ENCODE measurements at regions not wholly inside any gene's neighbourhood (a gene's known extent, or its start where the extent isn't known, plus 50 kb on each side); places are given as distances from the start of the nearest gene placed in this dataset.
"Not testable (repeated sequence)": the region's sequence is repeated elsewhere in the genome, so short reads cannot be mapped to it uniquely, and the experiment has no call there.

DNA sequence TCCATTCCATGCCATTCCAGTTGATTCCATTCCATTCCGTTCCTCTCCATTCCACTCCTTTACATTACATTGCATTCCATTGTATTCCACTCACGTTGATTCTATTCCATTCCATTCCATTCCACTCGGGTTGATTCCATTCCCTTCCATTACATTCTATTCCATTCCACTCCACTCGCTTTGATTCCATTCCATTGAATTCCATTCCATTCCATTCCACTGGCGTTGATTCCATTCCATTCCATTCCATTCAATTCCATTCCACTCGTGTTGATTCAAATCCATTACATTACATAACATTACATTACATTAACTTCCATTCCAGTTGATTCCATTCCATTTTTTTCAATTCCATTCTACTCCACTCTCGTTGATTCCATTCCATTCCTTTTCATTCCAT, 1142.8 kb downstream of the RPIA start:
- Histone ChIP-seq H3K14ac (replicated peaks; ENCODE audit: low read depth, low read length) (no peak overlapping the region), H3K36me3 (ENCODE audit: control insufficient read depth, insufficient read depth, low read length) (no peaks in the 10 kb centered on the region), H3K4me3 (ENCODE audit: insufficient read depth, low read depth, low read length) (no peak overlapping the region), H2BK15ac (ENCODE audit: low read depth, low read length) (no peak overlapping the region), H3K9me1 (ENCODE audit: insufficient read depth, low read length) (no peaks in the 10 kb centered on the region), H4K91ac (ENCODE audit: insufficient read depth, low read depth, low read length) (no peak overlapping the region), H2AK9ac (replicated peaks; ENCODE audit: low read depth, low read length, poor library complexity) (no peak overlapping the region), H3K4ac (ENCODE audit: low read depth, low read length) (no peak overlapping the region), H3K4me1 (ENCODE audit: control insufficient read depth, insufficient read depth, low read length) (no peaks in the 10 kb centered on the region), H3K56ac (ENCODE audit: extremely low read depth, insufficient read depth, low read length) (no peak overlapping the region), H2BK20ac (ENCODE audit: low read depth, low read length) (no peak overlapping the region), H3K27ac (ENCODE audit: insufficient read depth, low read length) (no peak overlapping the region), H4K8ac (ENCODE audit: low read depth in 2 of 2, low read length in 2 of 2) (no peak overlapping the region), H3K18ac (ENCODE audit: low read depth, low read length) (no peak overlapping the region), H4K20me1 (ENCODE audit: insufficient read depth, low read length) (no peaks in the 10 kb centered on the region), H2BK5ac (ENCODE audit: low read depth, low read length, poor library complexity, severe bottlenecking) (no peak overlapping the region), H2BK120ac (ENCODE audit: low read depth, low read length) (no peak overlapping the region), H3K79me1 (ENCODE audit: low read depth in 1 of 2, low read length in 2 of 2) (no peaks in the 10 kb centered on the region), H3K9ac (ENCODE audit: low read depth, low read length) (no peak overlapping the region), H3K9me3 (ENCODE audit: control insufficient read depth, insufficient read depth, low read length) (peaks cover 46% of the 10 kb centered on the region), H3K23ac (ENCODE audit: low read depth, low read length) (no peak overlapping the region), H4K5ac (ENCODE audit: low read depth, low read length) (no peak overlapping the region), H3K4me2 (ENCODE audit: low read depth, low read length) (no peak overlapping the region), H2AFZ (replicated peaks; ENCODE audit: low read length, poor library complexity) (no peak overlapping the region), H2AK5ac (ENCODE audit: low read depth, low read length) (no peak overlapping the region), H3K27me3 (ENCODE audit: control insufficient read depth, insufficient read depth, low read length) (no peaks in the 10 kb centered on the region)
- WGBS, 2 experiments (ENCODE audit: extremely low coverage in 2 of 2, insufficient read length in 1 of 2): 35 to 93% methylated on average over 2 to 7 of the region's 7 CpGs
- DNase-seq: no peak
- dilution Hi-C loops (cut with HindIII; ENCODE audit: low sequenced_read_pairs, unreplicated experiment) (no loop called here), in situ Hi-C loops (cut with MboI; ENCODE audit: low sequenced_read_pairs) (no loop called here), intact Hi-C loops (cut with micrococcal nuclease) (no loop called here)
- TF ChIP-seq BHLHE40 (IDR thresholded peaks at IDR 0.05; ENCODE audit: low read depth, low read length) (no peak), MXI1 (IDR thresholded peaks at IDR 0.05; ENCODE audit: borderline replicate concordance, low read depth, low read length) (no peak), FOS (IDR thresholded peaks at IDR 0.05; ENCODE audit: low read depth, low read length) (no peak), MAFK (IDR thresholded peaks at IDR 0.05; ENCODE audit: low read depth, low read length) (no peak), RAD21 (IDR thresholded peaks at IDR 0.05; ENCODE audit: low read length) (no peak), CEBPB (IDR thresholded peaks at IDR 0.05; ENCODE audit: low read depth, low read length) (no peak), RFX5 (IDR thresholded peaks at IDR 0.05; ENCODE audit: low read depth, low read length) (no peak)
- TF ChIP-seq, protein P1, sequence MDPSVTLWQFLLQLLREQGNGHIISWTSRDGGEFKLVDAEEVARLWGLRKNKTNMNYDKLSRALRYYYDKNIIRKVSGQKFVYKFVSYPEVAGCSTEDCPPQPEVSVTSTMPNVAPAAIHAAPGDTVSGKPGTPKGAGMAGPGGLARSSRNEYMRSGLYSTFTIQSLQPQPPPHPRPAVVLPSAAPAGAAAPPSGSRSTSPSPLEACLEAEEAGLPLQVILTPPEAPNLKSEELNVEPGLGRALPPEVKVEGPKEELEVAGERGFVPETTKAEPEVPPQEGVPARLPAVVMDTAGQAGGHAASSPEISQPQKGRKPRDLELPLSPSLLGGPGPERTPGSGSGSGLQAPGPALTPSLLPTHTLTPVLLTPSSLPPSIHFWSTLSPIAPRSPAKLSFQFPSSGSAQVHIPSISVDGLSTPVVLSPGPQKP (IDR thresholded peaks at IDR 0.05; ENCODE audit: borderline replicate concordance, low read depth, low read length): no peak
- no TSS peak for BruUV-seq (replicated peaks)
- ChIA-PET CTCF (no interaction called here), POLR2A (ENCODE audit: unreplicated experiment) (no interaction called here)
- ATAC-seq (ENCODE audit: low read depth): no peak

GRCh38 chr2:89836326-89836725, 1144.9 kb downstream of the RPIA start:
- H3K36me3 ChIP-seq (ENCODE audit: control insufficient read depth, insufficient read depth, low read length); H2BK20ac ChIP-seq (ENCODE audit: low read depth, low read length); H3K4me2 ChIP-seq (ENCODE audit: low read depth, low read length); H3K9me1 ChIP-seq (ENCODE audit: insufficient read depth, low read length); H3K4ac ChIP-seq (ENCODE audit: low read depth, low read length); H2AK5ac ChIP-seq (ENCODE audit: low read depth, low read length); H3K79me1 ChIP-seq (ENCODE audit: low read depth in 1 of 2, low read length in 2 of 2); H2AK9ac ChIP-seq (replicated peaks; ENCODE audit: low read depth, low read length, poor library complexity); H4K8ac ChIP-seq (ENCODE audit: low read depth in 2 of 2, low read length in 2 of 2); H3K27ac ChIP-seq (ENCODE audit: insufficient read depth, low read length); POLR2A ChIA-PET (ENCODE audit: unreplicated experiment); in situ Hi-C loops (cut with MboI; ENCODE audit: low sequenced_read_pairs); H2BK15ac ChIP-seq (ENCODE audit: low read depth, low read length); intact Hi-C loops (cut with micrococcal nuclease); H2BK120ac ChIP-seq (ENCODE audit: low read depth, low read length); H3K56ac ChIP-seq (ENCODE audit: extremely low read depth, insufficient read depth, low read length); H4K5ac ChIP-seq (ENCODE audit: low read depth, low read length); H3K4me1 ChIP-seq (ENCODE audit: control insufficient read depth, insufficient read depth, low read length); H3K4me3 ChIP-seq (ENCODE audit: insufficient read depth, low read depth, low read length); H3K23ac ChIP-seq (ENCODE audit: low read depth, low read length); H3K14ac ChIP-seq (replicated peaks; ENCODE audit: low read depth, low read length); H4K20me1 ChIP-seq (ENCODE audit: insufficient read depth, low read length); H2AFZ ChIP-seq (replicated peaks; ENCODE audit: low read length, poor library complexity); dilution Hi-C loops (cut with HindIII; ENCODE audit: low sequenced_read_pairs, unreplicated experiment); CTCF ChIA-PET; H3K9ac ChIP-seq (ENCODE audit: low read depth, low read length); H4K91ac ChIP-seq (ENCODE audit: insufficient read depth, low read depth, low read length); H3K27me3 ChIP-seq (ENCODE audit: control insufficient read depth, insufficient read depth, low read length); H3K18ac ChIP-seq (ENCODE audit: low read depth, low read length); BruUV-seq (replicated peaks): not testable (repeated sequence)
- H3K9me3 ChIP-seq (ENCODE audit: control insufficient read depth, insufficient read depth, low read length): peaks cover 43% of the 10 kb centered on the region
- ATAC-seq (ENCODE audit: low read depth): peak; percentile 69
- H2BK5ac ChIP-seq (ENCODE audit: low read depth, low read length, poor library complexity, severe bottlenecking): peak overlapping the region; percentile 39
- 29% methylated on average over 6 of the region's 6 CpGs; no CpG with 5 or more reads in 1 of the 2 experiments for WGBS, 2 experiments (ENCODE audit: extremely low coverage in 2 of 2, insufficient read length in 1 of 2)
- DNase-seq: peak; percentile 78
